ENCODE measurements at regions not wholly inside any gene's neighbourhood (a gene's known extent, or its start where the extent isn't known, plus 50 kb on each side); places are given as distances from the start of the nearest gene placed in this dataset.

DNA sequence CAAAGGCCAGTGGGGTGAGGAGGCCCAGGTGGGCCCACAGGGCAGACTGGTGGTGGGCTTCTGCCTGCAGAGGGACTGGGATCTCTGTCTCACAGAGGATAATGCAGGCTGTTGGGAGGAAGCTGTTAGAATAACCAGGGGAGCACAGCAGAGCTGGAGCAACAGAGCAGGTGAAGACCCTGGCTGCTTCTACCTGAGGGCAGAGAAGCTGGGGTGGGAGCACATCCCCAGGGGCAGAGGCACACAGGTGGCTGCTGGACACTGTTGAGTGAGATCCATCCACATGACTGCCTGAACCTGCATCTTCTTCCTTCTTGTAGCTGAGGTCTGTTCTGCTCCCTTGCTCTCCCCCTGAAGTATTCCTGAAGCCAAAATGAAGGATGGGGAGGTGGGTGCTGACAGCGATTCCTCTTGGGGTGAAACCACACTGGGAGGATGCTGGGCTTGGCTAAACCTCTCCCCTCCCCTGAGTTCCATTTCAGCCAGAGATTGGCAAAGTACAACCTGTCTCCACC is 1725.0 kb downstream of the TP53TG3F start:
- H3K27me3 ChIP-seq (replicated peaks; ENCODE audit: insufficient read depth), result no peaks in the 10 kb centered on the region
- H3K4me3 ChIP-seq, result no peak overlapping the region
- no peaks in the 10 kb centered on the region for H3K36me3 ChIP-seq
- intact Hi-C loops (cut with DNase I), result no loop called here
- H3K4me1 ChIP-seq (replicated peaks), result no peaks in the 10 kb centered on the region
- TF ChIP-seq, protein P1, sequence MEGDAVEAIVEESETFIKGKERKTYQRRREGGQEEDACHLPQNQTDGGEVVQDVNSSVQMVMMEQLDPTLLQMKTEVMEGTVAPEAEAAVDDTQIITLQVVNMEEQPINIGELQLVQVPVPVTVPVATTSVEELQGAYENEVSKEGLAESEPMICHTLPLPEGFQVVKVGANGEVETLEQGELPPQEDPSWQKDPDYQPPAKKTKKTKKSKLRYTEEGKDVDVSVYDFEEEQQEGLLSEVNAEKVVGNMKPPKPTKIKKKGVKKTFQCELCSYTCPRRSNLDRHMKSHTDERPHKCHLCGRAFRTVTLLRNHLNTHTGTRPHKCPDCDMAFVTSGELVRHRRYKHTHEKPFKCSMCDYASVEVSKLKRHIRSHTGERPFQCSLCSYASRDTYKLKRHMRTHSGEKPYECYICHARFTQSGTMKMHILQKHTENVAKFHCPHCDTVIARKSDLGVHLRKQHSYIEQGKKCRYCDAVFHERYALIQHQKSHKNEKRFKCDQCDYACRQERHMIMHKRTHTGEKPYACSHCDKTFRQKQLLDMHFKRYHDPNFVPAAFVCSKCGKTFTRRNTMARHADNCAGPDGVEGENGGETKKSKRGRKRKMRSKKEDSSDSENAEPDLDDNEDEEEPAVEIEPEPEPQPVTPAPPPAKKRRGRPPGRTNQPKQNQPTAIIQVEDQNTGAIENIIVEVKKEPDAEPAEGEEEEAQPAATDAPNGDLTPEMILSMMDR (IDR thresholded peaks at IDR 0.05), result no peak
- TF ChIP-seq POLR2AphosphoS5 (IDR thresholded peaks at IDR 0.05) (no peak), POLR2A (IDR thresholded peaks at IDR 0.05) (no peak)
- no peak overlapping the region for H3K27ac ChIP-seq
- no peak for DNase-seq (ENCODE audit: low spot score)
- no peaks in the 10 kb centered on the region for H3K9me3 ChIP-seq
- 64% methylated on average over 1 of the region's 1 CpG for WGBS

DNA sequence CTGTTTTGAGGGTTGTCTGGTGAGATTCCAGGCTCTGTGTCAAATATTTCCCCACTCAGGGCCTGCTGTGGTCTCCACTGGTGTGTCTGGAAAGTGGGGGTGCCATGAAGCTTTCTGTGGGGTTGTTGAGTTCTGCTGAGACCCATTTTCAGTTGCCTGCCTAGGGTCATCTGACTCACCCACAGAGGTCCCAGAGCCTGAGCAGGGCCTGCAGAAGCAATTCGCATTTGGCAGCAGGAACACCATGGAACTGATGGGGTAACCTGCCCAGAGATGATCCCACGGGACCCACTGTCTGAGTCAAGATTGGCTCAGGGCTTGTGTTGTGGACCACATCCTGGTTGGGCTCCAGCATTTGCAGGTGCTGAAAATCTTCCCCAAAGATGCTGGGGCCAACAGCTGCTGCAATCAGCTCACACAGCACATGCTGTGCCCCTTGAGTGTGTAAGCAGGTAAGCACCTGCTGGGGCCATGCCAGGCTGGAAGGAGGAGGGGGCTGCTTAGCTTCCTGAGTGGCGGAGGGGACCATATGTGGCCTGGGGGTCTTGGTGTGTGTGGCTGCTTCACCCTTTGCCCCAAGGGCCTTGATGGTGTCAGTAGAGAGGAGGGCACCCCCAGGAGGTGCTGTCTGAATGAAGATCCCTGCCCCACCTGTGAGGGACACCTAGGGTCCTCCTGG is 1726.1 kb downstream of the TP53TG3F start:
- DNase-seq (ENCODE audit: low spot score), result no peak
- Histone ChIP-seq H3K4me1 (replicated peaks) (no peaks in the 10 kb centered on the region), H3K27me3 (replicated peaks; ENCODE audit: insufficient read depth) (no peaks in the 10 kb centered on the region), H3K9me3 (no peaks in the 10 kb centered on the region), H3K36me3 (no peaks in the 10 kb centered on the region), H3K27ac (no peak overlapping the region), H3K4me3 (no peak overlapping the region)
- intact Hi-C loops (cut with DNase I), result no loop called here
- TF ChIP-seq, protein P1 (IDR thresholded peaks at IDR 0.05), result no peak
- no peak for TF ChIP-seq POLR2AphosphoS5 (IDR thresholded peaks at IDR 0.05)
- no peak for TF ChIP-seq POLR2A (IDR thresholded peaks at IDR 0.05)
- WGBS, result 48% methylated on average over 3 of the region's 3 CpGs

DNA sequence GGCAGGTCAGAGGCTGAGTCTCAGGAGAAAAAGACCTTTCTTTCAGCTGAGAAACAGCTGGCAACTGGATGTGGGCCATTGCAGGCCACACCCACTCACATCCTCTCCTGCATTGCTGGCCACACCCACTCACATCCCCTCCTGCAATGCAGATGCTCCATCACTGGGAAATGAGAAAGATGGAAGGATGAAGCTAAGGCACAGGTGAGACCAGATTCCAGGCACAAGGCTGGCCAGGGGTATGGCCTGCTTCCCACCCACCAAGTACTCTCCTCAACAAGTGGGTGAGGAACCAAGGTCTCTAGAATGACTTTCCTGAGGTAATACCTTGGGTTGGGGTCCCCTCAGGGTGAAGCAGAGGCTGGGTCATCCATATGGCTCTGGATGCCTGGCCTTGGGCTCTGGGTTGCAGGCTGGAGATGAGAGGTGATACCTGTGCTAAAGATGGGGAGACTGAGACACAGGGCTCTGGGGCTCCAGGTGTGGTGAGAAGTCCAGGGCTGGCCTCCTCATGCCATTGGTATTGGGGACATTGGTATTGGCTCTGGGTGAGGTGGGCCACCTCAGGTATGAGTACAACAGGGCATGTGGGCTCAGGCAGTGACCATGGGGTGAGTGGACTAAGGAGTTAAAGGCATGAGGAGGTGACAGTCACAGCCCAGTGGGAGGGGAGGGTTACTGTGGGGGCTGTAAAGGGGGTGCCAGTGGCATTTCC is 1726.8 kb downstream of the TP53TG3F start:
- Histone ChIP-seq H3K9me3 (no peaks in the 10 kb centered on the region), H3K27me3 (replicated peaks; ENCODE audit: insufficient read depth) (no peaks in the 10 kb centered on the region), H3K4me3 (no peak overlapping the region), H3K36me3 (no peaks in the 10 kb centered on the region), H3K27ac (no peak overlapping the region), H3K4me1 (replicated peaks) (no peaks in the 10 kb centered on the region)
- DNase-seq (ENCODE audit: low spot score), result no peak
- TF ChIP-seq POLR2A (IDR thresholded peaks at IDR 0.05) (no peak), POLR2AphosphoS5 (IDR thresholded peaks at IDR 0.05) (no peak)
- TF ChIP-seq, protein P1 (IDR thresholded peaks at IDR 0.05), result no peak
- intact Hi-C loops (cut with DNase I), result no loop called here

DNA sequence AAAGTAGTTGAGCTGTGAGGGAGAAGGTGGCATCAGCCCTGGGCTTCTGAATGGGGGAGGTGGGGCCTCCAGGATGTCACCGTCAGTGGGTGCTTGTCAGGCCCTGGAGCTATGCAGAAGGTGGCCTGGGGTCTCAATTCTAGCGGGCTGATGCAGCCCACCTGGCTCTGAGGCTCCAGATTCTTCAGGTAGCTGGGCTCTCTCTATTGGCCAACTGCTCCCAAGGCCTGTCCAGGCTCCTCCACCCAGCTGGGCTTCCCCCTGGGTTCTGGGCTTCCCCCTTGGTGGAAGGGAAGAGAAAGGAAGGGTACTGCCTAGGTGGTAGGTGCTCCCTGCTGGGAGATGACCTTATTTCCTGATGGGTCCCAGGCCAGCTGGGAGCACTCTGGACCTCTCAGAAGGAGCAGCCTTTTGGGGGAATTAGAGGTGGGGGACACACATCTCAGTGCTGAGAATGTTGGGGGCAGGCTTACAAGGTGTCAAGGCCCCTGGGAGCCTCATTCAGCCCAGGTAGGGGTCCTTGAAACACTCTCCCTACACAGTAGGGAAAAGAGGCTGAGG is 1728.3 kb downstream of the TP53TG3F start:
- H3K27me3 ChIP-seq (replicated peaks; ENCODE audit: insufficient read depth), result no peaks in the 10 kb centered on the region
- TF ChIP-seq POLR2A (IDR thresholded peaks at IDR 0.05) (no peak), POLR2AphosphoS5 (IDR thresholded peaks at IDR 0.05) (no peak)
- TF ChIP-seq, protein P1 (IDR thresholded peaks at IDR 0.05), result no peak
- intact Hi-C loops (cut with DNase I), result no loop called here
- no peak overlapping the region for H3K27ac ChIP-seq
- no peaks in the 10 kb centered on the region for H3K4me1 ChIP-seq (replicated peaks)
- DNase-seq (ENCODE audit: low spot score), result no peak
- WGBS, result 25% methylated on average over 2 of the region's 2 CpGs
- no peaks in the 10 kb centered on the region for H3K36me3 ChIP-seq
- H3K9me3 ChIP-seq, result no peaks in the 10 kb centered on the region
- no peak overlapping the region for H3K4me3 ChIP-seq

All from prostate gland (tissue), 2 donors.